OCI-LY7 (cell line): ENCODE measurements at regions not wholly inside any gene's neighbourhood (a gene's known extent, or its start where the extent isn't known, plus 50 kb on each side); places are given as distances from the start of the nearest gene placed in this dataset.
A peak's percentile ranks its signal among the peaks of the same experiment; 100 is the strongest.

Experiments
- BruUV-seq: library from RNA; stranded (reverse); fragments of 400-500 nt; replicated peaks from 2 replicates; lab custom pipeline; 2021; lab: Mats Ljungman, UMichigan
- CTCF ChIA-PET: fragments of 300-600 bp; sonication (Branson Sonifier 250); formaldehyde crosslinking; loops from one replicate; lab custom pipeline; 2022; ENCODE audit warnings: antibody characterized with exemption; ENCODE audit not compliant: unreplicated experiment; lab: Charles Lee
- POLR2A ChIA-PET: fragments of 300-600 bp; sonication (Branson Sonifier 250); formaldehyde crosslinking; loops from one replicate; lab custom pipeline; 2022; ENCODE audit warnings: antibody characterized with exemption; lab: Charles Lee
- DNase-seq: peaks from one replicate; pipeline ENCODE4 v3.0.0-alpha.2; 2015; ENCODE audit warnings: low spot score
- H2AFZ ChIP-seq: fragments of 200-600 bp; sonication (generic), shearing (Covaris generic); 2 replicates; pipeline ENCODE4 v1.6.1; 2014; ENCODE audit warnings: mild to moderate bottlenecking, antibody characterized with exemption, low read length, moderate library complexity
- H3K27ac ChIP-seq: fragments of 200-600 bp; sonication (generic); 2 replicates; pipeline ENCODE4 v1.5.1; 2014; ENCODE audit warnings: mixed run types, low read depth, mild to moderate bottlenecking, moderate library complexity, low read length, inconsistent platforms; ENCODE audit not compliant: poor library complexity, severe bottlenecking
- H3K36me3 ChIP-seq: fragments of 200-600 bp; sonication (generic); 2 replicates; pipeline ENCODE4 v1.6.1; 2014; ENCODE audit warnings: mild to moderate bottlenecking, antibody characterized with exemption, low read length, moderate library complexity, mixed read lengths; ENCODE audit not compliant: insufficient read depth
- H3K4me1 ChIP-seq: fragments of 200-600 bp; sonication (generic); 2 replicates; pipeline ENCODE4 v1.5.1; 2014; ENCODE audit warnings: mild to moderate bottlenecking, low read length; ENCODE audit not compliant: insufficient read depth, poor library complexity, severe bottlenecking
- H3K4me2 ChIP-seq: fragments of 200-600 bp; sonication (generic); 2 replicates; pipeline ENCODE4 v1.6.1; 2014; ENCODE audit warnings: mild to moderate bottlenecking, low read length
- H3K4me3 ChIP-seq: fragments of 200-600 bp; sonication (generic); 2 replicates; pipeline ENCODE4 v1.5.1; 2014; ENCODE audit warnings: mild to moderate bottlenecking, low read depth, low read length; ENCODE audit not compliant: poor library complexity, severe bottlenecking
- H3K79me2 ChIP-seq: fragments of 200-600 bp; sonication (generic); 2 replicates; pipeline ENCODE4 v1.6.1; 2016; ENCODE audit warnings: low read depth, mild to moderate bottlenecking, low read length, moderate library complexity, mixed read lengths; ENCODE audit not compliant: insufficient read depth
- H3K9me2 ChIP-seq: fragments of 200-600 bp; sonication (generic); 2 replicates; pipeline ENCODE4 v1.6.1; 2016; ENCODE audit warnings: mild to moderate bottlenecking, low read length, mixed read lengths; ENCODE audit not compliant: insufficient read depth
- H3K9me3 ChIP-seq: fragments of 200-600 bp; sonication (generic); 2 replicates; pipeline ENCODE4 v1.6.1; 2014; ENCODE audit warnings: mild to moderate bottlenecking, mixed run types, low read length, mixed read lengths
- H4K20me1 ChIP-seq: fragments of 200-600 bp; sonication (generic); 2 replicates; pipeline ENCODE4 v1.6.1; 2014; ENCODE audit warnings: mild to moderate bottlenecking, antibody characterized with exemption, low read length, moderate library complexity, mixed read lengths; ENCODE audit not compliant: insufficient read depth
- CTCF ChIP-seq: fragments of 200-600 bp; sonication (generic); conservative IDR thresholded peaks from 2 replicates; pipeline ENCODE4 v1.5.1; 2014; ENCODE audit warnings: mild to moderate bottlenecking, antibody characterized with exemption, low read length, moderate library complexity, mixed read lengths
- EZH2phosphoT487 ChIP-seq: fragments of 200-600 bp; sonication (generic); IDR thresholded peaks from 2 replicates; pipeline ENCODE4 v1.6.1; 2018; ENCODE audit warnings: low read depth, borderline replicate concordance, mild to moderate bottlenecking, mixed run types, antibody characterized with exemption, low read length, moderate library complexity, mixed read lengths
- intact Hi-C: fragments of 100-400 bp; cut with micrococcal nuclease; formaldehyde crosslinking; loops from one replicate; pipeline ENCODE4 v1.10.0; 2022; ENCODE audit not compliant: unreplicated experiment

GRCh38 chr13:59166174-59166573 is 997.6 kb downstream of the DIAPH3 start:
- H3K27ac ChIP-seq = no peak overlapping the region
- TF ChIP-seq EZH2phosphoT487 (no peak), CTCF (no peak)
- DNase-seq = no peak
- ChIA-PET CTCF (no interaction called here), POLR2A (interaction anchor here (0.7 kb wide), 1 partner anchor 1862 kb away, joined by 3 read pairs; no protein-coding TSS in a partner anchor)
- no peaks in the 10 kb centered on the region for H4K20me1 ChIP-seq
- intact Hi-C loops = no loop called here
- BruUV-seq = no TSS peak
- H3K4me1 ChIP-seq = no peaks in the 10 kb centered on the region
- no peak overlapping the region for H3K4me3 ChIP-seq
- no peak overlapping the region for H2AFZ ChIP-seq
- H3K79me2 ChIP-seq = no peaks in the 10 kb centered on the region
- no peak overlapping the region for H3K4me2 ChIP-seq
- H3K9me2 ChIP-seq = no peaks in the 10 kb centered on the region
- no peaks in the 10 kb centered on the region for H3K9me3 ChIP-seq
- H3K36me3 ChIP-seq = no peaks in the 10 kb centered on the region

GRCh38 chr13:59172076-59172475 is 991.7 kb downstream of the DIAPH3 start:
- no peak overlapping the region for H2AFZ ChIP-seq
- no peaks in the 10 kb centered on the region for H4K20me1 ChIP-seq
- ChIA-PET POLR2A (interaction anchor here (0.6 to 1.9 kb wide), 2 partner anchors 13 to 432 kb away, joined by 3 to 4 read pairs; no protein-coding TSS in a partner anchor), CTCF (no interaction called here)
- TF ChIP-seq CTCF = no peak
- no peak for TF ChIP-seq EZH2phosphoT487
- no peak overlapping the region for H3K4me2 ChIP-seq
- no peak overlapping the region for H3K27ac ChIP-seq
- no TSS peak for BruUV-seq
- no peak for DNase-seq
- no peaks in the 10 kb centered on the region for H3K79me2 ChIP-seq
- H3K9me3 ChIP-seq = no peaks in the 10 kb centered on the region
- H3K4me1 ChIP-seq = no peaks in the 10 kb centered on the region
- intact Hi-C loops = no loop called here
- H3K9me2 ChIP-seq = no peaks in the 10 kb centered on the region
- no peak overlapping the region for H3K4me3 ChIP-seq
- H3K36me3 ChIP-seq = no peaks in the 10 kb centered on the region

GRCh38 chr13:59176775-59177174 is 987.0 kb downstream of the DIAPH3 start:
- intact Hi-C loops = no loop called here
- ChIA-PET POLR2A (no interaction called here), CTCF (no interaction called here)
- Histone ChIP-seq H3K4me1 (no peaks in the 10 kb centered on the region), H3K9me2 (no peaks in the 10 kb centered on the region), H3K27ac (no peak overlapping the region), H3K9me3 (no peaks in the 10 kb centered on the region), H2AFZ (no peak overlapping the region), H4K20me1 (no peaks in the 10 kb centered on the region), H3K4me3 (no peak overlapping the region), H3K79me2 (no peaks in the 10 kb centered on the region), H3K36me3 (no peaks in the 10 kb centered on the region), H3K4me2 (no peak overlapping the region)
- no peak for TF ChIP-seq EZH2phosphoT487
- TF ChIP-seq CTCF = peak; percentile 67
- no TSS peak for BruUV-seq
- DNase-seq = peak; percentile 14
